ENCODE measurements at regions not wholly inside any gene's neighbourhood (a gene's known extent, or its start where the extent isn't known, plus 50 kb on each side); places are given as distances from the start of the nearest gene placed in this dataset.

DNA sequence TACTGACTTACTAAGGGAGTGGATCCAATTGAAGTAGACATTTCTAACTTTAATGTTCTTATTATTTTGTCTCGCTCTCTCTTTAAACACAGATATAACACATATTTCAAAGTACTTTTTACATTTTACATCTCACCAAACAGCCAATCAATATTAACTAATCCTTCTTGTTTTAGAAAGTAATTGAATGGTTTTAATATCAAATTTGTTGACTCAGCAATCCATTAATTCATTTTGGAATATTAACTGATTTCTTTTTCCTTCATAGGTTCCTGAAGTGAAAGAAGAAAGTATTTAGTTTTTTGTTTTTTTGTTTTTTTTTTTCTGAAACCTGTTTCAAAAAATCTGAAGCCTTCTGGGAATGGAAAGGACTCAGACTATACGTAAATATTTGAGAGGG, 62.3 kb upstream of the DPYD start:
- DNase-seq (ENCODE audit: low read depth in 3 of 3) = no peak

DNA sequence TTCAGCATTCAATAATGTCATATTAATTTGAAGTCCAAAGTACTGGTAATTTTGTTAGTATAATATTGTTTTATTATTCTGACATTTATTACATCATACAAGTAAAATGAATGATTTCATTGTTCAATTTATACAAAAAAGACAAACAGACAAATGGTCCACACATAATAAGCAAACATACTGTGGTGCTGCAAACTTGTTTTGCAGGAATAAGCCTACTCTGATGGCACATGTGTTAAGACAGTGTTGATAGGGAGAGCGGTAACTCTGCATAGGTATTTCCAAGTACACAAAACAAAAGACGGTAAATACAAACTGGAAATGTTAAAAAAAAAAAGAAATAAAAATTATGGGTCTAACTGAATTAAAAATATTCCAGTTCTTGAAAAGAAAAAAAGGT, 59.7 kb upstream of the DPYD start:
- no peak for DNase-seq (ENCODE audit: low read depth in 3 of 3)

DNA sequence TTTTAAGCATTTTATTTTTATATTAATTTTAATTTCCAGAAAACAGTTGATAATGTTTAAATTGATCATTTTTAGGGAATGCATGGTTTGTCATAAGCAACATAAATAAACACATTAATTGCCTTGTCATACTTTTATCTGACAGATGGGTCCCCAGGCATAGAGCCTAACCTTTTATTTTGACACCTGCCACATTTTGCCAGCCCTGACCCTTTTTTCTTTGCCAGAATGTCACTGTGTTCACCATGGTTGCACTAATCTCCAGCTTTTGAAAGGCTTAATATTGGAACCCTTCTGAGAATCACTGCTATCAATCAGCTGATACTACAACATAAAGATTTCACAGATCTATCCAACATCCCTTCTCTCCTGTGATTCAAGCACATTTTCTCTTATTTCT, 56.0 kb upstream of the DPYD start:
- no peak for DNase-seq (ENCODE audit: low read depth in 3 of 3)
